GM13976 (cell line): ENCODE measurements at regions not wholly inside any gene's neighbourhood (a gene's known extent, or its start where the extent isn't known, plus 50 kb on each side); places are given as distances from the start of the nearest gene placed in this dataset.

Experiments
- DNase-seq: peaks from one replicate; pipeline ENCODE4 v3.0.0; 2012; ENCODE audit warnings: low spot score
- CTCF ChIP-seq: IDR thresholded peaks from 2 replicates; pipeline ENCODE4 v1.5.1; 2012; ENCODE audit warnings: borderline replicate concordance, mild to moderate bottlenecking; ENCODE audit not compliant: insufficient read depth; ENCODE audit errors: extremely low read depth, missing control alignments, control extremely low read depth
- in situ Hi-C: fragments of 300-500 bp; cut with MboI; formaldehyde crosslinking; loops from one replicate; pipeline ENCODE4 v1.12.0; 2022; ENCODE audit warnings: low sequenced_read_pairs, mixed read lengths, inconsistent platforms; ENCODE audit not compliant: unreplicated experiment

- no peak for TF ChIP-seq CTCF
- DNase-seq, result no peak
- in situ Hi-C loops, result no loop called here
Observed at GRCh38 chr16:79750311-79750710, 149.8 kb upstream of the MAF start.

DNA sequence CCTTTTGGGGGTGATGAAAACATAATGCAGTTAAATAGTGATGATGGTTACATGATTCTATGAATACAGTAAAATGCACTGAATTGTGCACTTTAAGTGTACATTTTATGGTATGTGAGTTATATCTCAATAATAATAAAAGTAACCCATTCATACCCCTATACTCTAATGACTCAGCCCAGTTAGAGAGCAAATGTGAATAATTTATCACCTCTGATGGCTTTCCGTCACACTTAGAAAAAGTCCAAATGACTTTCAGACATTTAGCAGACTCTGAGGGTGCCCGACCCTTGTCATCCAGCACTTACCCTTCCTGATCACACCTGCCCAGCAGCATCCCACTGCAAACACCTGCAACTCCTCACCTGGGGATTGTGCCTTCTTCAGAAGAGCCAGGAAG lies 148.1 kb upstream of the MAF start:
- DNase-seq, result no peak
- in situ Hi-C loops, result no loop called here
- no peak for TF ChIP-seq CTCF

- TF ChIP-seq CTCF, result no peak
- in situ Hi-C loops, result no loop called here
Observed at GRCh38 chr16:79747688-79748087, 147.2 kb upstream of the MAF start.

GRCh38 chr16:79740252-79740651 lies 139.7 kb upstream of the MAF start:
- in situ Hi-C loops, result no loop called here
- TF ChIP-seq CTCF, result no peak
- DNase-seq, result no peak

More at GRCh38 chr16:79747688-79748087, 147.2 kb upstream of the MAF start:
- no peak for DNase-seq

DNA sequence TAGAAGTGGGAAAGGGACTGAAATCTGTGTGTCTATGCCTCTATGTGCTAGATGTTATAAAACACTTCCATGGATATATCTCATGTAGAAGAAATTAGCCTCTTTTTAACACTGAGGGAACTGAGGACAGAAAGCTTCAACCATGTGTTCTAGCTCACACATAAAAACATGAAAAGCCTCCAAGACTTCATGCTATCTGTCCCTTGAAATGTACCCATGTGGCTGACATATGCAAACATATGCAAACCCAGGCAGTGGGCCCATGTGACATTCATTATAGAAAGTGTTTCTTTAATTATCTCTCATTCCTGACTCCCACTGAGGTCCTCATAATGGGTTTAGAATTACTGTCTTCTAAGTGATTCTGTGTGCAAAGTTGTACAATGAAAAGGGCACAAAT lies 134.7 kb upstream of the MAF start:
- no peak for DNase-seq
- in situ Hi-C loops, result no loop called here
- no peak for TF ChIP-seq CTCF

DNA sequence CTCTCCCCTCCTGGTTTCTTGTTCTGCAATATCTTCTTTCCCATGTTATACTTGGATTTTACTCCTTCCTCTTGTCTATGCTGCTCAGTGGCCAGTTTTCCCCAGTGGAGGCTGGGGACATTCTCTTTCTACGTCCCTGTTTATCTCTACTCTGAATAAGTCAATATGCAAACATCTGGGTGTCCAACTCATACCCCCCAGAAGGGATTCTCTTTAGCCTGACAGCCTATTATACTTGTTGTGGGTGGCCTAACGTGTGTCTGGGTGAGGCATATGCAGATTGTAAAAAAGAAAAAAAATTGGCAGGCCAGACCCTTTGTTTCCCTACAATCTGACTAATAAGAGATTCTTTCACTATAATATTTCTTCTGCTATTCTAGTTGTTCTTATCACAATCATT lies 134.2 kb upstream of the MAF start:
- TF ChIP-seq CTCF, result no peak
- in situ Hi-C loops, result no loop called here
- no peak for DNase-seq

DNA sequence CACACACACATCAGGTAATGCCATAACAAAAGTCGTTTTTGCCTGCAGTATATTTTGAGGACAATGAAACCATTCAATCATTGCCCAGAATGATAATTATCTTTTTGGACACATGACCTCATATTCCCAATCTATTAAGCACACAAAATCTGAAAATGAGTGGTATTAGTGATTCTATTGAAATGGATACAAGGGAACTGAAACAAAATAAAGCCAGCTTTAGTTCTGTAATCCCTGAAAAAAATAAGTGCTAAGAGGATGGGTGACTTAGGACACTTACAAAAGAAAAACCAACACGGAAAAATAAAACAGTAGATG lies 128.3 kb upstream of the MAF start:
- in situ Hi-C loops, result no loop called here
- TF ChIP-seq CTCF, result no peak

More for the DNA sequence above, 128.3 kb upstream of the MAF start:
- no peak for DNase-seq
